Pancreas (tissue), 10 donors: ENCODE measurements at regions not wholly inside any gene's neighbourhood (a gene's known extent, or its start where the extent isn't known, plus 50 kb on each side); places are given as distances from the start of the nearest gene placed in this dataset.

Source experiments
- ATAC-seq, 4 donors: fragments of 200-7000 bp; cut with Tn5 transposase; one replicate each; pipeline versions ENCODE4 v1.8.0 to v1.9.1; 2020; ENCODE audit warnings: mild to moderate bottlenecking in 4 of 4, moderate library complexity in 4 of 4
- DNase-seq, 6 donors: peaks; one replicate each; pipeline ENCODE4 v3.0.0-alpha.2; 2020
- FAIRE-seq: peaks from 2 replicates; lab custom pipeline; 2012; peaks lifted over from hg19 to GRCh38; lab: Jason Lieb, UNC
- H3K27ac ChIP-seq, 4 donors: fragments of 200-600 bp; sonication (generic); 1 replicate in 3 of 4; 2 replicates in 1 of 4; pipeline versions ENCODE4 v1.5.0 to v1.8.0; 2020
- H3K27me3 ChIP-seq, 4 donors: fragments of 200-600 bp; one replicate each; pipeline ENCODE4 v1.8.0; 2021
- H3K36me3 ChIP-seq, 3 donors: fragments of 200-600 bp; sonication (generic) in 1 of 3; one replicate each; pipeline versions ENCODE4 v1.5.0 to v1.8.0; 2020 to 2021
- H3K4me1 ChIP-seq, 3 donors: fragments of 200-600 bp; one replicate each; pipeline ENCODE4 v1.8.0; 2021
- H3K4me3 ChIP-seq, 4 donors: fragments of 200-600 bp; sonication (generic) in 2 of 4; one replicate each; pipeline versions ENCODE4 v1.5.0 to v1.8.0; 2020 to 2021
- H3K9me3 ChIP-seq, 4 donors: fragments of 200-600 bp; one replicate each; pipeline ENCODE4 v1.8.0; 2021
- WGBS, 2 donors: extraction: QIAGEN DNeasy Blood & Tissue Kit; methylation state at CpG; one replicate each; pipeline ENCODE4 v1.1.7; 2013; 5-methylcytosine and 5-hydroxymethylcytosine counted together
- intact Hi-C, 3 donors: fragments of 100-400 bp; cut with DNase I; formaldehyde crosslinking; loops; one replicate each; pipeline versions ENCODE4 v1.11.1 to v1.14.2; 2022
- TF ChIP-seq, protein P1 (sequence below), 4 donors: fragments of 200-600 bp; sonication (generic) in 3 of 4; IDR thresholded peaks; one replicate each; pipeline versions ENCODE4 v1.5.0 to v1.8.0; 2021; ENCODE audit warnings: antibody characterized with exemption in 4 of 4
- donor health status: healthy with polysubstance abuse.
- donor health status: DM: no; HTN: no; CAD: no; lungs with moderate emphysema.
- donor health status: DM: no; HTN: no; CAD: no.
- donor health status: control.
- donor health status: control.
- donor health status: Bipolar disorder and iron deficiency.
- donor health status: DM: yes; HTN: yes; CAD: no.
- donor health status: DM: no; HTN: no; CAD: no.
- donor health status: DM: no; HTN: no; CAD: no.
- donor health status: DM: yes; HTN: yes; CAD: no.

DNA sequence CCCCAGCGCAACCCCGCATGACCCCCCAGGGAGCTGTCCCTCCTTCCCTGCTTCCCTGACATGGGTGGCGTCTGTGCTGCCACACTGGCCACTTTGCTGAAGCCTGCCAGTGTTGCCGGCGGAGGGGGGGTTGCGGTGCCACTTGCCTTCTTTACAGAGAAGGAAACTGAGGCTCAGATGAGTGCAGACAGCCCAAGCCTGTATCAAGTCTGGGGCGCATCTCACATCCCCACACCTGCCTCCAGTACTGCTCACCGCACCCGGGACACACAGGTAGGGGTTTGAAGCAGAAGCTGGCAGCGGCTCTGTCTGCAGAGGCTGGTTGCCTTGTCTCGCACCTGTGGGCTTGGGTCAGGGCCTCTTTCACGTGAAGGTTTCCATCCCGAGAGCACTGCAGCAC lies 104.7 kb upstream of the RTL1 start:
- Histone ChIP-seq H3K4me1 (no peaks in the 10 kb centered on the region), H3K36me3 (no peaks in the 10 kb centered on the region), H3K9me3 (no peaks in the 10 kb centered on the region), H3K4me3 (no peak overlapping the region), H3K27ac (no peak overlapping the region), H3K27me3 (no peaks in the 10 kb centered on the region)
- TF ChIP-seq, protein P1, sequence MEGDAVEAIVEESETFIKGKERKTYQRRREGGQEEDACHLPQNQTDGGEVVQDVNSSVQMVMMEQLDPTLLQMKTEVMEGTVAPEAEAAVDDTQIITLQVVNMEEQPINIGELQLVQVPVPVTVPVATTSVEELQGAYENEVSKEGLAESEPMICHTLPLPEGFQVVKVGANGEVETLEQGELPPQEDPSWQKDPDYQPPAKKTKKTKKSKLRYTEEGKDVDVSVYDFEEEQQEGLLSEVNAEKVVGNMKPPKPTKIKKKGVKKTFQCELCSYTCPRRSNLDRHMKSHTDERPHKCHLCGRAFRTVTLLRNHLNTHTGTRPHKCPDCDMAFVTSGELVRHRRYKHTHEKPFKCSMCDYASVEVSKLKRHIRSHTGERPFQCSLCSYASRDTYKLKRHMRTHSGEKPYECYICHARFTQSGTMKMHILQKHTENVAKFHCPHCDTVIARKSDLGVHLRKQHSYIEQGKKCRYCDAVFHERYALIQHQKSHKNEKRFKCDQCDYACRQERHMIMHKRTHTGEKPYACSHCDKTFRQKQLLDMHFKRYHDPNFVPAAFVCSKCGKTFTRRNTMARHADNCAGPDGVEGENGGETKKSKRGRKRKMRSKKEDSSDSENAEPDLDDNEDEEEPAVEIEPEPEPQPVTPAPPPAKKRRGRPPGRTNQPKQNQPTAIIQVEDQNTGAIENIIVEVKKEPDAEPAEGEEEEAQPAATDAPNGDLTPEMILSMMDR (IDR thresholded peaks at IDR 0.05): no peak
- 85 to 92% methylated on average over 13 of the region's 13 CpGs for WGBS, 2 donors
- no peak for FAIRE-seq
- no peak for ATAC-seq
- DNase-seq: no peak
- intact Hi-C loops: no loop called here

GRCh38 chr14:101008631-101009336 lies 105.3 kb upstream of the RTL1 start:
- 84 to 87% methylated on average over 9 of the region's 9 CpGs for WGBS, 2 donors
- FAIRE-seq (no peak), ATAC-seq (no peak), DNase-seq (no peak)
- TF ChIP-seq, protein P1 (IDR thresholded peaks at IDR 0.05): no peak
- Histone ChIP-seq H3K4me3 (no peak overlapping the region), H3K36me3 (no peaks in the 10 kb centered on the region), H3K27me3 (no peaks in the 10 kb centered on the region), H3K27ac (no peak overlapping the region), H3K9me3 (no peaks in the 10 kb centered on the region), H3K4me1 (no peaks in the 10 kb centered on the region)
- intact Hi-C loops: no loop called here

- intact Hi-C loops: no loop called here
- Histone ChIP-seq H3K27ac (no peak overlapping the region), H3K36me3 (no peaks in the 10 kb centered on the region), H3K4me3 (no peak overlapping the region), H3K4me1 (no peaks in the 10 kb centered on the region), H3K27me3 (no peaks in the 10 kb centered on the region), H3K9me3 (no peaks in the 10 kb centered on the region)
- DNase-seq (no peak), FAIRE-seq (no peak), ATAC-seq (no peak)
- 88% methylated on average over 5 of the region's 5 CpGs for whole genome bisulfite sequencing, 2 donors
- TF ChIP-seq, protein P1 (IDR thresholded peaks at IDR 0.05): no peak
Observed at GRCh38 chr14:101009531-101009930, 106.0 kb upstream of the RTL1 start.

DNA sequence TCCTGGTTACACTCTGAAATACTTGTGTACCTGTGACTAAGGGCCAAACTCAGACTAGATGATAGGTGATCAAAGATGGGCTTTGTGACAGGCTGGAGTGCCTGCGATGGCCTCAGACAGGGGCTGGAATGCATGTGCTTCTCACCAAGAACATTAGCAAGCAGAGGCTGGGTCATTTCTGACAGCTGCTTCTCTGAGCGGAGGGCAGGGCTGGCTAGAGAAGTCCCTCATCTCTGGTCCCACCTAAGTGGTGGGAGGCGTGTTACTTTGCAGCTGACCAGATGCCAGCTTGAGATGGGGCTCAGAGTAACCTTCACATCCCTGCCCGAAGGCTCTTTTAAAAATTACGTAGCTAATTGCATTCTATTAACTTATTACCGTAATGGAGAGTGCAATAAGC lies 106.8 kb upstream of the RTL1 start:
- DNase-seq: no peak
- FAIRE-seq: no peak
- no peaks in the 10 kb centered on the region for H3K9me3 ChIP-seq
- no peak for ATAC-seq
- WGBS, 2 donors: 87 to 93% methylated on average over 6 of the region's 6 CpGs
- H3K36me3 ChIP-seq: no peaks in the 10 kb centered on the region
- H3K27me3 ChIP-seq: no peaks in the 10 kb centered on the region
- H3K4me1 ChIP-seq: no peaks in the 10 kb centered on the region
- TF ChIP-seq, protein P1 (IDR thresholded peaks at IDR 0.05): no peak
- H3K27ac ChIP-seq: no peak overlapping the region
- no peak overlapping the region for H3K4me3 ChIP-seq
- intact Hi-C loops: no loop called here

- intact Hi-C loops: no loop called here
- 73 to 84% methylated on average over 2 of the region's 2 CpGs for WGBS, 2 donors
- Histone ChIP-seq H3K27ac (no peak overlapping the region), H3K36me3 (no peaks in the 10 kb centered on the region), H3K4me1 (no peaks in the 10 kb centered on the region), H3K9me3 (no peaks in the 10 kb centered on the region), H3K27me3 (no peaks in the 10 kb centered on the region), H3K4me3 (no peak overlapping the region)
- no peak for ATAC-seq
- DNase-seq: no peak
- TF ChIP-seq, protein P1 (IDR thresholded peaks at IDR 0.05): no peak
- FAIRE-seq: no peak
Observed at GRCh38 chr14:101010835-101011234, 107.3 kb upstream of the RTL1 start.
